Calu3 (cell line): ENCODE measurements at regions not wholly inside any gene's neighbourhood (a gene's known extent, or its start where the extent isn't known, plus 50 kb on each side); places are given as distances from the start of the nearest gene placed in this dataset.

ENCODE experiments used
- BruUV-seq: library from RNA; stranded (reverse); fragments of 400-500 nt; replicated peaks from 2 replicates; lab custom pipeline; 2021; lab: Mats Ljungman, UMichigan
- CTCF ChIA-PET: fragments of 300-600 bp; sonication (Branson Sonifier 250); formaldehyde crosslinking; loops from one replicate; lab custom pipeline; 2022; ENCODE audit warnings: antibody characterized with exemption; lab: Charles Lee
- DNase-seq: peaks from one replicate; pipeline ENCODE4 v3.0.0; 2022
- H3K27ac Mint-ChIP-seq: one replicate; pipeline ENCODE4 v1.8.0; 2022; ENCODE audit warnings: mixed read lengths; ENCODE audit not compliant: unreplicated experiment
- H3K27me3 Mint-ChIP-seq: one replicate; pipeline ENCODE4 v1.8.0; 2022; ENCODE audit warnings: mixed read lengths; ENCODE audit not compliant: unreplicated experiment
- H3K36me3 Mint-ChIP-seq: one replicate; pipeline ENCODE4 v1.8.0; 2022; ENCODE audit warnings: mild to moderate bottlenecking, moderate library complexity, mixed read lengths; ENCODE audit not compliant: insufficient read depth, unreplicated experiment
- H3K4me1 Mint-ChIP-seq: one replicate; pipeline ENCODE4 v1.8.0; 2022; ENCODE audit warnings: mild to moderate bottlenecking, low read depth, mixed read lengths; ENCODE audit not compliant: unreplicated experiment
- H3K4me3 Mint-ChIP-seq: one replicate; pipeline ENCODE4 v1.8.0; 2022; ENCODE audit warnings: mild to moderate bottlenecking, low read depth, moderate library complexity, mixed read lengths; ENCODE audit not compliant: unreplicated experiment
- H3K9me3 Mint-ChIP-seq: one replicate; pipeline ENCODE4 v1.8.0; 2022; ENCODE audit warnings: low read depth, mixed read lengths; ENCODE audit not compliant: unreplicated experiment
- CTCF ChIP-seq: fragments of 200-600 bp; IDR thresholded peaks from one replicate; pipeline ENCODE4 v1.8.0; 2022; ENCODE audit warnings: antibody characterized with exemption; ENCODE audit not compliant: unreplicated experiment
- intact Hi-C: fragments of 100-400 bp; cut with micrococcal nuclease; formaldehyde crosslinking; loops from one replicate; pipeline ENCODE4 v1.10.0; 2022; ENCODE audit not compliant: unreplicated experiment

GRCh38 chr6:169084067-169084466, 169.6 kb downstream of the THBS2 start:
- Mint-ChIP-seq H3K27me3 (no peaks in the 10 kb centered on the region), H3K4me3 (no peak overlapping the region), H3K27ac (no peak overlapping the region), H3K4me1 (no peaks in the 10 kb centered on the region), H3K36me3 (no peaks in the 10 kb centered on the region), H3K9me3 (peaks cover 5% of the 10 kb centered on the region)
- no peak for DNase-seq
- no TSS peak for BruUV-seq
- CTCF ChIA-PET: no interaction called here
- TF ChIP-seq CTCF: no peak
- intact Hi-C loops: no loop called here

GRCh38 chr6:169083508-169083874, 170.2 kb downstream of the THBS2 start:
- Mint-ChIP-seq H3K9me3 (peaks cover 3% of the 10 kb centered on the region), H3K27ac (no peak overlapping the region), H3K4me3 (no peak overlapping the region), H3K36me3 (no peaks in the 10 kb centered on the region), H3K27me3 (no peaks in the 10 kb centered on the region), H3K4me1 (no peaks in the 10 kb centered on the region)
- no peak for DNase-seq
- no TSS peak for BruUV-seq
- intact Hi-C loops: no loop called here
- TF ChIP-seq CTCF: no peak
- CTCF ChIA-PET: no interaction called here

DNA sequence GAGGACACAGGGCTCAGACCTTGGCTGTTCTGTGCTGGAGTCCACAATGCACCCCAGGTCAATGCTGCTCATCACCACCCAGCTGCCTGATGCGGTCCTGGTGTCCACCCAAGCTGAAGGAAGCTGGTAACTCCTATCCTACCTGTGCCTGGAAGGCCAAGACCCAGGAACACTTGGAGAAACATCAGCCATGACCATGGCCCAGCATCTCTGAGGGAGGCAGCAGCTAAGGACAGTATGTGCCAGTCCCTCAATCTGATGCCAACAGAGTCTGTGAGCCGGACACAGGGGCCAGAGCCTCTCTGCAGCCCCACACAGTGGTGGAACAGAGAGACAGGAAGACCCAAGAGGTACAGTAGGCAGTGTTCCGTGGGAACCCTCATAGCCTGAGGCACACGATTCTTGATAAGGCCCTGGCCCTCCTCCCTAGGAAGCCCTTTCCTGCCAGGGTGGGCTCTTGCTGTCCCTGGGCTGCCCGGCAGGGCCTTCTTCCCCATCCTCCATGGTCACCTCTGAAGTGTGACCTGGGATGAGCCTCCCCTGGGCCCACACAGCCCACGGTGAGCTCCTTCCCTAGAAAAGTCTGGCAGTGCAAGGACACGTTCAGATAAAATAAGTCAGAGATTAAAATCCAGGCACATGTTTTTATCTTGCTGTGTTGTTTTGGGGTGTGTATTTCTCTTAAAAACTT, 170.7 kb downstream of the THBS2 start:
- H3K27ac Mint-ChIP-seq: no peak overlapping the region
- no peak for DNase-seq
- no TSS peak for BruUV-seq
- no peaks in the 10 kb centered on the region for H3K36me3 Mint-ChIP-seq
- peaks cover 3% of the 10 kb centered on the region for H3K9me3 Mint-ChIP-seq
- H3K4me3 Mint-ChIP-seq: no peak overlapping the region
- no peak for TF ChIP-seq CTCF
- CTCF ChIA-PET: no interaction called here
- intact Hi-C loops: no loop called here
- H3K4me1 Mint-ChIP-seq: no peaks in the 10 kb centered on the region
- no peaks in the 10 kb centered on the region for H3K27me3 Mint-ChIP-seq

GRCh38 chr6:169082093-169082492, 171.6 kb downstream of the THBS2 start:
- H3K27me3 Mint-ChIP-seq: no peaks in the 10 kb centered on the region
- BruUV-seq: no TSS peak
- no peaks in the 10 kb centered on the region for H3K4me1 Mint-ChIP-seq
- TF ChIP-seq CTCF: no peak
- H3K36me3 Mint-ChIP-seq: no peaks in the 10 kb centered on the region
- CTCF ChIA-PET: no interaction called here
- H3K27ac Mint-ChIP-seq: no peak overlapping the region
- H3K4me3 Mint-ChIP-seq: no peak overlapping the region
- peaks cover 3% of the 10 kb centered on the region for H3K9me3 Mint-ChIP-seq
- intact Hi-C loops: no loop called here
- no peak for DNase-seq
